BJ (cell line): ENCODE measurements at regions not wholly inside any gene's neighbourhood (a gene's known extent, or its start where the extent isn't known, plus 50 kb on each side); places are given as distances from the start of the nearest gene placed in this dataset.

ENCODE experiments used
- CTCF ChIA-PET: fragments of 350-600 bp; formaldehyde crosslinking; extraction: SDS; loops from one replicate; lab custom pipeline; 2021; ENCODE audit warnings: antibody characterized with exemption, inconsistent platforms; lab: Yijun Ruan, JAX
- POLR2A ChIA-PET: fragments of 300-600 bp; sonication (Branson Sonifier 250); formaldehyde crosslinking; extraction: SDS; loops from one replicate; lab custom pipeline; 2021; ENCODE audit warnings: antibody characterized with exemption; lab: Charles Lee
- DNase-seq: peaks from one replicate; pipeline ENCODE4 v3.0.0-alpha.2; 2011; ENCODE audit warnings: low read depth
- H3K27me3 ChIP-seq: 2 replicates; pipeline ENCODE4 v1.6.0; 2011; ENCODE audit warnings: low read length; ENCODE audit not compliant: control insufficient read depth, insufficient read depth
- H3K36me3 ChIP-seq: 2 replicates; pipeline ENCODE4 v1.5.1; 2011; ENCODE audit warnings: low read length; ENCODE audit not compliant: control insufficient read depth, insufficient read depth
- H3K4me3 ChIP-seq: 2 replicates; pipeline ENCODE4 v1.5.1; 2011; ENCODE audit warnings: low read depth, mild to moderate bottlenecking, control low read depth, low read length
- CTCF ChIP-seq: IDR thresholded peaks from 2 replicates; pipeline ENCODE4 v1.5.1; 2011; ENCODE audit warnings: low read depth, mild to moderate bottlenecking, control low read depth, inconsistent platforms, low read length, moderate library complexity; ENCODE audit not compliant: insufficient read depth

- ChIA-PET POLR2A (no interaction called here), CTCF (no interaction called here)
- H3K36me3 ChIP-seq, result no peaks in the 10 kb centered on the region
- no peaks in the 10 kb centered on the region for H3K27me3 ChIP-seq
- no peak overlapping the region for H3K4me3 ChIP-seq
- DNase-seq, result no peak
- TF ChIP-seq CTCF, result no peak
Observed at GRCh38 chr20:52840041-52840440, 132.1 kb upstream of the TSHZ2 start.

- no peak for DNase-seq
- CTCF ChIA-PET, result no interaction called here
- Histone ChIP-seq H3K36me3 (no peaks in the 10 kb centered on the region), H3K27me3 (no peaks in the 10 kb centered on the region), H3K4me3 (no peak overlapping the region)
- POLR2A ChIA-PET, result no interaction called here
- no peak for TF ChIP-seq CTCF
Observed at GRCh38 chr20:52838510-52839241, 133.5 kb upstream of the TSHZ2 start.

GRCh38 chr20:52837378-52837777 lies 134.8 kb upstream of the TSHZ2 start:
- no peak for TF ChIP-seq CTCF
- no peaks in the 10 kb centered on the region for H3K27me3 ChIP-seq
- H3K4me3 ChIP-seq, result no peak overlapping the region
- ChIA-PET CTCF (no interaction called here), POLR2A (no interaction called here)
- H3K36me3 ChIP-seq, result no peaks in the 10 kb centered on the region
- DNase-seq, result no peak

- CTCF ChIA-PET, result no interaction called here
- no peak overlapping the region for H3K4me3 ChIP-seq
- POLR2A ChIA-PET, result no interaction called here
- H3K36me3 ChIP-seq, result no peaks in the 10 kb centered on the region
- DNase-seq, result no peak
- no peak for TF ChIP-seq CTCF
- H3K27me3 ChIP-seq, result no peaks in the 10 kb centered on the region
Observed at GRCh38 chr20:52833901-52834300, 138.3 kb upstream of the TSHZ2 start.

GRCh38 chr20:52832151-52832774 lies 139.9 kb upstream of the TSHZ2 start:
- ChIA-PET POLR2A (no interaction called here), CTCF (no interaction called here)
- Histone ChIP-seq H3K27me3 (no peaks in the 10 kb centered on the region), H3K4me3 (no peak overlapping the region), H3K36me3 (no peaks in the 10 kb centered on the region)
- DNase-seq, result no peak
- TF ChIP-seq CTCF, result no peak
